H9 (cell line): ENCODE measurements at regions not wholly inside any gene's neighbourhood (a gene's known extent, or its start where the extent isn't known, plus 50 kb on each side); places are given as distances from the start of the nearest gene placed in this dataset.

Source experiments
- DNase-seq: peaks from one replicate; pipeline ENCODE4 v3.0.0-alpha.2; 2017
- H2AFZ ChIP-seq: one replicate; pipeline ENCODE4 v1.6.1; 2013; ENCODE audit warnings: mild to moderate bottlenecking, low read length, control low read depth, moderate library complexity
- H2AK5ac ChIP-seq: 2 replicates; pipeline ENCODE4 v1.6.1; 2013; ENCODE audit warnings: low read length, control low read depth, mixed read lengths; ENCODE audit not compliant: insufficient read length
- H2BK120ac ChIP-seq: one replicate; pipeline ENCODE4 v1.6.1; 2013; ENCODE audit warnings: low read depth, mild to moderate bottlenecking, low read length, control low read depth, inconsistent platforms; ENCODE audit not compliant: poor library complexity, severe bottlenecking
- H2BK12ac ChIP-seq: 2 replicates; pipeline ENCODE4 v1.6.1; 2013; ENCODE audit warnings: low read length, control low read depth, mixed read lengths, low read depth; ENCODE audit not compliant: insufficient read length
- H2BK15ac ChIP-seq: 2 replicates; pipeline ENCODE4 v1.6.1; 2013; ENCODE audit warnings: low read depth, low read length, control low read depth
- H2BK20ac ChIP-seq: one replicate; pipeline ENCODE4 v1.6.1; 2013; ENCODE audit warnings: low read depth, mild to moderate bottlenecking, low read length, control low read depth, inconsistent platforms; ENCODE audit not compliant: poor library complexity, severe bottlenecking
- H2BK5ac ChIP-seq: 2 replicates; pipeline ENCODE4 v1.6.1; 2013; ENCODE audit warnings: low read length, control low read depth, mixed read lengths; ENCODE audit not compliant: insufficient read length
- H3K14ac ChIP-seq: 2 replicates; pipeline ENCODE4 v1.6.1; 2013; ENCODE audit warnings: low read length, control low read depth; ENCODE audit not compliant: insufficient read depth
- H3K18ac ChIP-seq: 2 replicates; pipeline ENCODE4 v1.6.1; 2013; ENCODE audit warnings: low read depth, mild to moderate bottlenecking, mixed read lengths, low read length, control low read depth; ENCODE audit not compliant: insufficient read length
- H3K23ac ChIP-seq: 2 replicates; pipeline ENCODE4 v1.6.1; 2013; ENCODE audit warnings: low read length, control low read depth, mixed read lengths, low read depth; ENCODE audit not compliant: insufficient read length
- H3K23me2 ChIP-seq: 2 replicates; pipeline ENCODE4 v1.6.1; 2013; ENCODE audit warnings: low read depth, mild to moderate bottlenecking, mixed read lengths, low read length, control low read depth; ENCODE audit not compliant: insufficient read length, poor library complexity, severe bottlenecking
- H3K27ac ChIP-seq: 2 replicates; pipeline ENCODE4 v1.5.1; 2013; ENCODE audit warnings: low read length, control low read depth, mixed read lengths, low read depth; ENCODE audit not compliant: insufficient read length
- H3K27me3 ChIP-seq: 2 replicates; pipeline ENCODE4 v1.6.1; 2013; ENCODE audit warnings: low read length, control low read depth, inconsistent platforms; ENCODE audit not compliant: insufficient read depth
- H3K4ac ChIP-seq: 2 replicates; pipeline ENCODE4 v1.6.1; 2013; ENCODE audit warnings: low read depth, mild to moderate bottlenecking, control low read depth, inconsistent platforms, low read length, moderate library complexity
- H3K4me1 ChIP-seq: 2 replicates; pipeline ENCODE4 v1.6.1; 2013; ENCODE audit warnings: low read length, control low read depth, inconsistent platforms; ENCODE audit not compliant: insufficient read depth
- H3K4me2 ChIP-seq: 2 replicates; pipeline ENCODE4 v1.6.1; 2013; ENCODE audit warnings: low read length, control low read depth, mixed read lengths; ENCODE audit not compliant: insufficient read length, insufficient read depth
- H3K56ac ChIP-seq: 2 replicates; pipeline ENCODE4 v1.6.1; 2013; ENCODE audit warnings: low read depth, mild to moderate bottlenecking, mixed read lengths, low read length, control low read depth; ENCODE audit not compliant: insufficient read length
- H3K79me1 ChIP-seq: 2 replicates; pipeline ENCODE4 v1.6.1; 2013; ENCODE audit warnings: low read depth, mild to moderate bottlenecking, moderate library complexity, low read length, control low read depth, inconsistent platforms; ENCODE audit not compliant: insufficient read depth, poor library complexity, severe bottlenecking
- H3K79me2 ChIP-seq: 2 replicates; pipeline ENCODE4 v1.6.1; 2013; ENCODE audit warnings: low read length, control low read depth, inconsistent platforms; ENCODE audit not compliant: insufficient read depth
- H3K9ac ChIP-seq: 2 replicates; pipeline ENCODE4 v1.6.1; 2013; ENCODE audit warnings: low read length, control low read depth, mixed read lengths; ENCODE audit not compliant: insufficient read length; ENCODE audit errors: extremely low read depth
- H3K9me3 ChIP-seq: one replicate; pipeline ENCODE4 v1.6.1; 2013; ENCODE audit warnings: low read depth, low read length, inconsistent platforms; ENCODE audit not compliant: control insufficient read depth
- H3T11ph ChIP-seq: one replicate; pipeline ENCODE4 v1.6.1; 2013; ENCODE audit warnings: mild to moderate bottlenecking, low read length, control low read depth, inconsistent platforms
- H4K20me1 ChIP-seq: one replicate; pipeline ENCODE4 v1.6.1; 2013; ENCODE audit not compliant: control insufficient read depth, insufficient read length, insufficient read depth
- H4K5ac ChIP-seq: 2 replicates; pipeline ENCODE4 v1.6.1; 2013; ENCODE audit warnings: low read depth, mild to moderate bottlenecking, mixed read lengths, low read length, control low read depth; ENCODE audit not compliant: insufficient read length
- H4K8ac ChIP-seq: replicated peaks from 2 replicates; pipeline ENCODE4 v1.6.1; 2013; ENCODE audit warnings: low read length, control low read depth, mixed read lengths, low read depth; ENCODE audit not compliant: insufficient read length
- H4K91ac ChIP-seq: 2 replicates; pipeline ENCODE4 v1.6.1; 2013; ENCODE audit warnings: low read depth, mild to moderate bottlenecking, moderate library complexity, mixed read lengths, low read length, control low read depth; ENCODE audit not compliant: insufficient read length
- H3K27ac Mint-ChIP-seq, 3 experiments: 2 replicates in 2 of 3; 3 replicates in 1 of 3; pipeline ENCODE4 v1.8.0; 2020 to 2021; ENCODE audit warnings: mixed read lengths in 3 of 3, mild to moderate bottlenecking in 1 of 3, moderate library complexity in 1 of 3
- H3K27me3 Mint-ChIP-seq: 2 replicates; pipeline ENCODE4 v1.8.0; 2021; ENCODE audit warnings: low read depth, mild to moderate bottlenecking, moderate library complexity, mixed read lengths
- H3K36me3 Mint-ChIP-seq, 3 experiments: 2 replicates in 2 of 3; 3 replicates in 1 of 3; pipeline ENCODE4 v1.8.0; 2020 to 2021; ENCODE audit warnings: low read depth in 3 of 3, mixed read lengths in 3 of 3; ENCODE audit not compliant: insufficient read depth in 1 of 3
- H3K4me1 Mint-ChIP-seq, 2 experiments: 2 replicates each; pipeline ENCODE4 v1.8.0; 2020; ENCODE audit warnings: mixed read lengths in 2 of 2
- H3K4me3 Mint-ChIP-seq, 2 experiments: 2 replicates in 1 of 2; 3 replicates in 1 of 2; pipeline ENCODE4 v1.8.0; 2020 to 2021; ENCODE audit warnings: mild to moderate bottlenecking in 2 of 2, mixed read lengths in 2 of 2, moderate library complexity in 1 of 2
- H3K9me3 Mint-ChIP-seq, 2 experiments: 2 replicates in 1 of 2; 3 replicates in 1 of 2; pipeline ENCODE4 v1.8.0; 2020; ENCODE audit warnings: mild to moderate bottlenecking in 2 of 2, mixed read lengths in 2 of 2, moderate library complexity in 1 of 2
- WGBS: extraction: QIAGEN DNeasy Blood & Tissue Kit; methylation state at CpG from one replicate; pipeline ENCODE4 v1.1.7; 2013; ENCODE audit warnings: missing lambda C conversion rate, low lambda C conversion rate, mixed read lengths; ENCODE audit not compliant: insufficient read length; ENCODE audit errors: extremely low coverage; 5-methylcytosine and 5-hydroxymethylcytosine counted together
- TF ChIP-seq, protein P1 (sequence below): fragments of 200-600 bp; sonication (generic); conservative IDR thresholded peaks from 3 replicates; pipeline ENCODE4 v1.8.0; 2021; ENCODE audit warnings: antibody characterized with exemption, mild to moderate bottlenecking

DNA sequence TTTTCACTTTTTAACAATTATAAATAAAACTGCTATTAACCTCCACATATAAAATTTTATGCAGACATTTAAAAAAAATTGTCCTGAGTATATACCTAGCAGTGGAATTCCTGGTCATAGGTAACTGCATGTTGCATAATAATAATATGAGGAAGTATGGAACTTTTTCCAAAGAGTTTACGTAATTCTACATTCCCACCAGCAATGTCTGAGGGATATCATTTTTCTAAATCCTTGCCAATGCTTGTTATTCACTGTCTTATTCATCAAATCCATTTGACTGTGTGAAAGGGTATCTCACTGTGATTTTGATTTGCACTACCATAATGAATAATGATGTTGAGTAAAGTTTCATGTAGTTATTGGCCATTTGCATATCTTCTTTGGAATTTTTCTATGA lies 393.8 kb downstream of the LRFN5 start:
- no peak overlapping the region for H3K56ac ChIP-seq
- WGBS: no CpG with 5 or more reads among the region's 1 CpG
- Mint-ChIP-seq H3K27ac (no peak overlapping the region), H3K27me3 (no peaks in the 10 kb centered on the region), H3K4me1 (no peaks in the 10 kb centered on the region), H3K9me3 (no peaks in the 10 kb centered on the region), H3K36me3 (no peaks in the 10 kb centered on the region), H3K4me3 (no peak overlapping the region)
- no peak for DNase-seq
- no peak overlapping the region for H4K8ac ChIP-seq
- no peaks in the 10 kb centered on the region for H4K20me1 ChIP-seq
- no peak overlapping the region for H3K18ac ChIP-seq
- H3K23ac ChIP-seq: no peak overlapping the region
- H4K5ac ChIP-seq: no peak overlapping the region
- no peaks in the 10 kb centered on the region for H3K27me3 ChIP-seq
- H2BK20ac ChIP-seq: no peak overlapping the region
- no peak overlapping the region for H3K4ac ChIP-seq
- H3K27ac ChIP-seq: no peak overlapping the region
- H2AK5ac ChIP-seq: no peak overlapping the region
- TF ChIP-seq, protein P1, sequence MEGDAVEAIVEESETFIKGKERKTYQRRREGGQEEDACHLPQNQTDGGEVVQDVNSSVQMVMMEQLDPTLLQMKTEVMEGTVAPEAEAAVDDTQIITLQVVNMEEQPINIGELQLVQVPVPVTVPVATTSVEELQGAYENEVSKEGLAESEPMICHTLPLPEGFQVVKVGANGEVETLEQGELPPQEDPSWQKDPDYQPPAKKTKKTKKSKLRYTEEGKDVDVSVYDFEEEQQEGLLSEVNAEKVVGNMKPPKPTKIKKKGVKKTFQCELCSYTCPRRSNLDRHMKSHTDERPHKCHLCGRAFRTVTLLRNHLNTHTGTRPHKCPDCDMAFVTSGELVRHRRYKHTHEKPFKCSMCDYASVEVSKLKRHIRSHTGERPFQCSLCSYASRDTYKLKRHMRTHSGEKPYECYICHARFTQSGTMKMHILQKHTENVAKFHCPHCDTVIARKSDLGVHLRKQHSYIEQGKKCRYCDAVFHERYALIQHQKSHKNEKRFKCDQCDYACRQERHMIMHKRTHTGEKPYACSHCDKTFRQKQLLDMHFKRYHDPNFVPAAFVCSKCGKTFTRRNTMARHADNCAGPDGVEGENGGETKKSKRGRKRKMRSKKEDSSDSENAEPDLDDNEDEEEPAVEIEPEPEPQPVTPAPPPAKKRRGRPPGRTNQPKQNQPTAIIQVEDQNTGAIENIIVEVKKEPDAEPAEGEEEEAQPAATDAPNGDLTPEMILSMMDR: no peak
- no peak overlapping the region for H3T11ph ChIP-seq
- H3K9me3 ChIP-seq: no peaks in the 10 kb centered on the region
- no peak overlapping the region for H3K9ac ChIP-seq
- H3K79me2 ChIP-seq: no peaks in the 10 kb centered on the region
- H2BK15ac ChIP-seq: no peak overlapping the region
- no peak overlapping the region for H2BK120ac ChIP-seq
- H2BK12ac ChIP-seq: no peak overlapping the region
- no peak overlapping the region for H4K91ac ChIP-seq
- H3K14ac ChIP-seq: no peak overlapping the region
- no peak overlapping the region for H2BK5ac ChIP-seq
- H3K23me2 ChIP-seq: no peaks in the 10 kb centered on the region
- H2AFZ ChIP-seq: no peak overlapping the region
- H3K4me1 ChIP-seq: no peaks in the 10 kb centered on the region
- H3K79me1 ChIP-seq: no peaks in the 10 kb centered on the region
- no peak overlapping the region for H3K4me2 ChIP-seq
